Activated T-cell treated with anti-CD3 and anti-CD28 coated beads for 1 hour (primary cell): ENCODE measurements at regions not wholly inside any gene's neighbourhood (a gene's known extent, or its start where the extent isn't known, plus 50 kb on each side); places are given as distances from the start of the nearest gene placed in this dataset.

Experiments used
- DNase-seq: peaks from one replicate; pipeline ENCODE4 v3.0.0-alpha.2; 2020; ENCODE audit warnings: low read depth

DNA sequence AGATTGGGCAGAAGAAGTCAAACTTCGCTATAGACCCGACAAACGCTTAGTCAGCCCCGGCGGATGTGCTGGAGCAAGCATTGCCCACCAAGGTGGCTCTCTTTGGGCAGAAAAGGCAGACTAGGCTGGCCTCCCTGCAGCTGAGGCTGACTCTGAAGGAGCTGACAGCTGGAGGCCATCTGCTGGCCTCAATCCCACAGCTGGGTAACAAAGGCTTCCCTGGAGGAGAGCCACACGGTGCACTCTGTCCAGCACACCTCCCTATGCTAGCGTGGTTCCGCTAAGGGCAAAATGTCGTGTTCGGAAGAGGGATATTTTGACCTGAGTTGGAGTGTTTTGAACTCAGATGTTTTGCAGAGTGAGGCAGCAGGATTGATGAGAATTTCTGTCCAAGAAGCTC is 103.5 kb upstream of the PTCH1 start:
- no peak for DNase-seq

DNA sequence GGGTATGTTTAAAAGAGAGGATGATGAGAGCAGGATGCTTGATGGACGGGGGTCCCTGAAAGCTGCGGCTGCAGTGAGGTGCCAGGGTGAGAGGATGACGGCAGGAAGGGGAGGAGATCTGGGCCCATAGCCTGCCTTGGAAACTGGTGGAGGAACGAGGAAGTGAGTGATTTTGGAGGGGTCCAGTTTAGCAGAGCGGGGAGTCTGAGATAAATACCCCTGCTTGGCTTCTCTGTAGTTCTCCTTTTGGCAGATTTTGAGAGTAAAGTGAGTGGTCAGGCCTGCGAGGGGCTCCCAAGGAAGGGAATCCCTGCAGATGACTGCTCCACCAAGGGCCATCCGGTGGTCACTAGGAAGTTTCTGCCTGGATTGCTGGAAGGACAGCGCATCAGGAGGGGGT is 98.5 kb upstream of the PTCH1 start:
- no peak for DNase-seq

DNA sequence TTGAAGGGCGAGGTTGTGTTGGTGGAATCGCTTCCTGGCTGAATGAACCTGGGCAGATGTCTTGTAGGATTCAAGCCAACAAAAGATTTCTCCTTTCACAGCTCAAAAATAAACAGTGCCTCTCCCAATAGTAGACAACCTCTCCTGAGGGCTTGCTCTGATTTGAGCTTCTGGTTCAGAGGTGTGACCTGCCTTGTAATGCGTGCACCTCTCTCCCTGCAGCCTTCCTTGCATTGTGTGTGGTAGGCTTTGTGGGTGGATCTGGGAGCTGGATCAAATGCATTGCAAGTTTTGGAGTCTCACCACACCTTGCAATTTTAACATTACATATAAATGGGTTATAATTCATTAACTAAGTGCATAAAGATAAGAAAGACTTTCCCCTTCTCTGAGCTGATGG is 96.9 kb upstream of the PTCH1 start:
- DNase-seq, result no peak

DNA sequence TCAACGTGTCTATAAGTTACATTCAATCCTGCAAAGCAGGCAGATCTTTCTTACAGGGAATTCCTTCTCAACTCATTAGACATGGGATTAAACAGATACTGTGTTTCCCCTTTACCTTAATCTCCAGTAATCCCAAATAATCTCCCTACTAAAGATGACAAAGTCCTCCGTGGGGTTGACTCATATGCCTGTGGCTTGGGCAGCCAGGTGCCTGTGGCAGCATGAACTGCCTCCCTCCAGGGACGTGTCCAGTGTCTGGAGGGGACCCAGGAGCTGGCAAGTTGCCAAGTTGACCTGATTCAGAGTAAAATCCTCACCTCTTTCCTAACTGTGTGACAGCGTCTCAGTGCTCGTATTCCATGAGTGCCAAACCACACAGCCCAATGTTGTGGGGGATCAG is 94.6 kb upstream of the PTCH1 start:
- DNase-seq, result no peak

DNA sequence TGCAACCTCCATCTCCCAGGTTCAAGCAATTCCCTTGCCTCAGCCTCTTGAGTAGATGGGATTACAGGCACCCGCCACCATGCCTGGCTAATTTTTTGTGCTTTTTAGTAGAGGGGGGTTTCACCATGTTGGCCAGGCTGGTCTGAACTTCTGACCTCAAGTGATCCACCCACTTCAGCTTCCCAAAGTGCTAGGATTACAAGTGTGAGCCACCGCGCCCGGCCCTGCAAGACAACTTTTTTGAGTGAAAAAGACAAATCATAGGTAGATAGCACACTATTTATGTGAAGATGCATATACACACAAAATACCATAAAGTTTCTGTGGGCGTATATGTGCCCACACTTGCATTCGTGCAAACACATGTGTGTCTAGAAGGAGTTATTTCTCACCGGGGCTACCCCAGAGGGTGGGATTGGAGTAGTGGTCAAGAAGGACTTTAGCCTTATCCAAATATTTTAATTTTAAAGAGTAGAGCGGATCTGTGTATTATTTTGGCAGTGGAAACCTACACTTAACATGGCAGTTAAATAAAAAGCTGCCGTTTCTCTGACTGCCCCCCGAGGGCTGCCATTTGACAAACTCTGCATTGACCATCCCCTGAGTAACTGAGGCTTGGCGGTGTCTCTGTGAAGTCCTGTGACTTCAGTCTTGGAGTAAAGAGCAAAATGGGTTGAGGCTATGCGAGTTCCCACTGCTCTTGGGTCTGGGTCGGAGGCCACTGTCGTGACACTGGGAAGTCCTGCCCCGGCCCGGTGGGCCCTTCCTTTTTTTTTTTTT is 93.4 kb upstream of the PTCH1 start:
- no peak for DNase-seq

DNA sequence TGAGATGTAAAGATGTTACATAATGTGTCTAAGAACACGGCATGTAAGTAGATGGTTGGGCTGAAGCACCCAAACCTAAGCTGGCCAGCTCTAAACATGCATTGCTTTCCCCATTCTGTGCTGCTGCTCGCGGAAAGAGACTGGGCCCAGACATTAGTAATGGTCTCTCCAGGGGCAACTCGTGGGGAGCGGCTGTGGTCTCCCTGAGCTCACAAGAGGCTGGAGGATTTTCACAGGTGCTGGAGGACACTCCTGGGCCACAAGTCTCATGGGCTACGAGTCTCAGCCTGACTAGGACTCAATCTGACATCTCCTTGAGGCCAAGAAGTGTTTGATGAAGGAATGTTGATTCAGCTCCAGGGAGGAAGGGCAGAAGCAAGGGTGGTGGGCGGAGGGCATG is 92.7 kb upstream of the PTCH1 start:
- DNase-seq, result no peak

DNA sequence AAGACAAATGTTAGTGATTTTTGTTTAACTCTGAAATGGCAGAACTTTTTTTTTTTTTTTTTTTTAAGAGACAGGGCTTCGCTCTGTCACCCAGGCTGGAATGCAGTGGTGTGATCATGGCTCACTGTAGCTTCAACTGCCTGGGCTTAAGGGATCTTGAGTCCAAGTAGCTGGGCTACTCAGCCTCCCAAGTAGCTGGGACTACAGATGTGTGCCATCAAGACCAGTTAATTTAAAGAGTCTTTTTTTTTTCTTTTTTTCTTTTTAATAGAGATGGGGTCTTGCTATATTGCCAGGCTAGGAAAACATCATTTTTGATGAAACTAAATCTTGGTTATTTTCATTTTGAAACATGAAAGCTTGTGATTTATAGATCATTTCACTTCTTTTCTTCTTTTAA is 91.6 kb upstream of the PTCH1 start:
- no peak for DNase-seq

DNA sequence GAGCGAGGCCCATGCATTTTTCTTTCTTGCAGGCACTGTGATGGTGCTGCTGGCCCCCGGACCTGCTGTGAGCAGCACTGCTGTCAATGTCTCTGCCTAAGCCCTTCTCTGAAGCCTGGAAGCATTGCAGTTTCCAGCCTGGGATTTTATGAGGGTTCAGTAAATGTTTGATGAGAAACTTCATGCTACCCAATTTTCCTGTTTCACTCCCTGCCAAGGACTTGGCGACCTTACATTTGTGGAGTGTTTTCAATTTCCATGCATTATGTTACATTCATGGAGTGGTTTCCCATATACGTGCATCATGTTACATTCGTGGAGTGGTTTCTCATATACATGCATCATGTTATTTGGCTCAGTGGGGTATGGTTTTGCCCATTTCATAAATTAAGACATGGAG is 90.7 kb upstream of the PTCH1 start:
- DNase-seq, result no peak

DNA sequence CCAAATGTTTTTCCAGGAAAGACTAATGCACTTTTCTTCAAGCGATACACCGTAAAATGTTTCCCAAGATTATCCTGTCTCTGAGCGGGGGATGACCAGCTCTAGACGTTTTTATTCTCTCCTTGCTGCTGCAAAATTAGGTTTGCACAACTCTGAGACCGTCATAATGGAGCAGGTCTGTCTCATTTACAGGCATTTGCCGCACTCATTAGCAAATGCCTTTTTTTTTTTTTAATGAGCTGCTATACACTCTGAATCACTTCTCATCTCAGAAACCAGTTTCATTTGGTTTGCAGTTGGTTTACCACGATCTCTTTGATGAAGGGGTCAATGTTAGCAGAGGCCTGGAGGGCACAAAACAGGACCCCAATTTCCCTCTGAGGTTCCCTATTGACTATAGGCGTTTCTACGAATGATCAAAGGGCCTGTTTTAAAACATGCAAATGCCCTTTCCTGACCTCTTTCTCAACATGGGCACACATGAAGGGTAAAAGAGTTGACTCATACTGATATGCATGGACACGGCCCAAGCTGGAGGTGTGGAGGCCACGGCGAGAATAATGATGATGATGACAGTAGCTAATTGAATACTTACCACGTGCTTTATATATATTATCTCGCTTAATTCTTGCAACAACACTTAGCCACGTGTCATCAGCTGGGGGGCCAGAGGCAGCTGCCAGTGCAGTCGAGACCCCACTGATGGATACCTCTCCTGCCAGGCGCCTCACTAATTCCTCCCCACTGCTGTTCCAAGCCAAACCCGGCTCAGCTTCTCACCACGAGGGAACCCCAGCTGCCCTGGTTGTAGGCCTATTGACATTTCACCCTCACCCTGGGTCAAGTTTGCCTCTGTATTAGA is 89.9 kb upstream of the PTCH1 start:
- DNase-seq, result no peak

DNA sequence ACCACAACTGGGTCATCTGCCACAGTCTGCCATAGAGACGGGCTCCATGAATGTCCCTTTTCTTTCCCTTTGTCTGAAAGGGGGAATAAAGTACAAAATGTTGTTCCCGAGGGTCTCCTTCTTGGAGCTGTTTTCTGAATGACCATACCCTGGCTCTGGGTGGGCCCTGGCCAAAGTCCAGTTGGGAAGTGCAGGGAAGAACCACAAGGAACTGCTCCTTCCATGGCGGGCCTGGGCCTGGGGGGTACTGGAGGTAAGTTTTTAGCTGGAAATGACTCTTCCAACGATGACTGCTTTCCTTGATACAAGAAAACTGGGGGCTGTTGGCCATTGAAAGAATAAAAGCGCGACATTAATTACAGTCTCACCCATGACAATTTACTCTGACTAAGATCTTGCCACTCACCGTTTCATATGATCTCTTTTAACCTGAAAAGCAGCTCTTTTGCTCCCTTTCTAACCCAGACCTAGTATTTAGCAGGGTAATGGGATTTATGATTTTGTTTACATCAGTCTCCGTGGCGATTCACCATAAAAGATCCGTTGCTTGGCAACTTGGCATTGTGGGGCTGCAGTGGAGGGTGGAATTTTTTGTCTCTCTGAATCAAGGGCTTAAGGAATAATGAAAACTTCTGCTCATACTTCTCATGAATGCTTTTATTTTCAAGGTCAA is 89.2 kb upstream of the PTCH1 start:
- no peak for DNase-seq

DNA sequence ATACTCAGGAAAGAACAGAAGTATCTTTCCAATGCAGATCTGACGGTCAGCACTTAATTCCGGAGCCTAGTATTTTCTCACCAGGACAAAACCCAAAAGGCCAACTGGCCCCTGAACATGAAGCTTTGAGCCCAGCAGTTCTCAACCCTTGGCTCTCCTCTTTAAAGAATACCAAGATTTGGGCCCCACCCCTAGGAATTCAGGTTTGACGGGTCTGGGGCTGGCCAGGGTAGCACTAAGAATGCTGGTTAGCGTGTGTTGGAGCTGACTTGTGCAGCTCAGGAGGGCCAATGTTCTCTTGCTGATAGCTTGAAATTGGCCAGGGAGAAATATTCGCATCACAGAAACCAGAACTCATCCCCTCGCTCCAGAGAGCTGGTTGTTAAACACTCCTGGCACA is 88.3 kb upstream of the PTCH1 start:
- no peak for DNase-seq

DNA sequence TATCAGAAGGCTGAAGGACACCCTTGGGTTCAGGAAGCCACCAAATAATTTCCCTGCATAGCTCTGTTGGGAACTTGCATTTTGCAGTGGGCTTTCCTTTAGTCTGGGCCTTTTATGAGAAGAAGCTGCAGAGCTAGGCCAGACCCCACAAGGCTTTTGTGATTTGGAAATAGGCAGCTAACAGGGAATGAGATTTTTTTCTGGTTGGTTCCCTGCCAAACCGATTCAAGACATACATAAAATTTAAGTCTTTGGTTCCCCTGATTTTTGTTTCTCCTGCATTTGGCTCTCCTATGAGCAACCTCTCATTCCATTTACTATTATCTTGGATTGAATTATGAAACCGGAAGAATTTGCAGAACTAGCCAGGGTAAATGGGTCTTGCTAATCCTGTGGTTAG is 81.5 kb upstream of the PTCH1 start:
- no peak for DNase-seq

DNA sequence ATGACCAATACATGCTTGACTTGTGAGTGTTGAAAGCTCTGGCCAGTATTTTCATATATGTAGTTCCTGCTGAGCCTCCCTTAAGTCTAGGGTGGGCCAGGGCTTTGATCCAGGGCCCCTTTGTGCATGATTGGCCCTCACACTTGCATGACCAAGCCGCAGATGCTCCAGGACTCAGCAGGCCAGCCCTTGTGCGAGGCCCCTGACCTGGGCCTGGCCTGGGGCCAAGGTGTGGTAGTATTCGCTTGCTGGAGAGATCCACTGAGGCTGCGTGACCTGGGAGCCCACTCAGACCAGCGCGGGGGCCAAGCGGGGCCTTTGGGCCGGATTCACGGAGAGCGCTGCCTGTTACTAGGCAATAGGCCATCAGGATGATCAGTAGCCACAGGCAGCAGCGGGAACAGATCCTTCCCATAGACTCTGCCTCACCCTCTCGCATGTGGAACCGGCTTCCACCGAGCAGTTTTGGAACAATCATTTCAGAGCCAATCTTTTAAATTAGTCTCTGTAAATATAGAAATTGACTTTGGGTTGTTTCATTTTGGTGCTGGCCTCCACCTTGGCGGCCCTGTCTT is 79.0 kb upstream of the PTCH1 start:
- DNase-seq, result no peak

DNA sequence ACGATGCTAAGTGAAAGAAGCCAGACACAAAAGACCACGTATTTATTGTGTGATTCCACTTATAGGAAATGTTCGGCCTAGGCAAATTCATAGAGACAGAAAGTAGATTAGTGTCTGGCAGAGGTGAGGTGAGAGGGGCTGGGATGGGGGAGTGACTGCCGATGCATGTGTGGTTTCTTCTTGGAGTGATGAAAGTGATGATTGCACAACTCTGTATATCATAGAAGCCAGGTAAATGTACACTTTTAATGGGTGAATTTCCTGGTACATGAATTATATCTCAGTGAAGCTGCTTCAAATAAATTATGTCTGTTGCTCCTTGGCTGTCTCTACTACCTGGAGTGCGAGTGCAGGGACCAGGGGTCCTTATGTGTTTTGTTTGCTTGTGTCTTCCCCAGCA is 76.2 kb upstream of the PTCH1 start:
- DNase-seq, result no peak

DNA sequence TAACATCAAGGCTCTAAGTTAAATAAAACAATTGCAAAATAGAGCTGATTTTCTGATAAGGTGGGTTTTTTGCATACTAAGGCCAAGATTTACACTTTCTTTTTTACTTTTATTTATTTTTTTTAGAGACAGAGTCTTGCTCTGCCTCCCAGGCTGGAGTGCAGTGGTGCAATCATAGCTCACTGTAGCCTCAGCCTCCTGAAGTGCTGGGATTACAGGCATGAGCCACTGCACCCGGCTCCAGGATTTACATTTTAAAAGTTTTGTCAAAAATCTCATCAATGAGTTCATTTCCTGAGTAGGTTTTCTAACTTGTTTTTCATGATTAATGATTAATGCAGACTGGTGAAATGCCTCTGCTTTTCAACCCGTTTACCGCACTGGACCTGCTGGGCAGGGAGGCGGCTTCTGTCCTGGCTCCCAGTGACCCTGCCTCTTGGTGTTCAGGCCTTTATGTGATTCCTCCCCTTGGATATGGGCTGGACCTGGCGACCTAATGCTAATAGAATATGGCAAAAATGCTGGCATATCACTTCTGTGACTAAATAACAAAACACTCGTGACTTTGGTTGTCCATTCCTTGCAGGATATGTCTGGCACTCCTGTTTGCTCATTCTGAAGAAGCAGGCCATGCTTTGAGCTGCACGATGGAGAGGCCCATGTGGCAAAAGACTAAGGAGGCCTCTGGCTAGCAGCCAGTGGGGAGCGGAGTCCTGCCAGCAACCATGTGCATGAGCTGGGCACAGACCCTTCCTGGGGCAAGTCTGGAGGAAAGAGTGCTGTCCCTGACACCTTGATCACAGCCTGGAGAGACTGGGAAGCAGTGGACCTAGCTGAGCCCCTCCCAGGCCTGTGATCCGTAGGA is 72.2 kb upstream of the PTCH1 start:
- DNase-seq, result no peak

DNA sequence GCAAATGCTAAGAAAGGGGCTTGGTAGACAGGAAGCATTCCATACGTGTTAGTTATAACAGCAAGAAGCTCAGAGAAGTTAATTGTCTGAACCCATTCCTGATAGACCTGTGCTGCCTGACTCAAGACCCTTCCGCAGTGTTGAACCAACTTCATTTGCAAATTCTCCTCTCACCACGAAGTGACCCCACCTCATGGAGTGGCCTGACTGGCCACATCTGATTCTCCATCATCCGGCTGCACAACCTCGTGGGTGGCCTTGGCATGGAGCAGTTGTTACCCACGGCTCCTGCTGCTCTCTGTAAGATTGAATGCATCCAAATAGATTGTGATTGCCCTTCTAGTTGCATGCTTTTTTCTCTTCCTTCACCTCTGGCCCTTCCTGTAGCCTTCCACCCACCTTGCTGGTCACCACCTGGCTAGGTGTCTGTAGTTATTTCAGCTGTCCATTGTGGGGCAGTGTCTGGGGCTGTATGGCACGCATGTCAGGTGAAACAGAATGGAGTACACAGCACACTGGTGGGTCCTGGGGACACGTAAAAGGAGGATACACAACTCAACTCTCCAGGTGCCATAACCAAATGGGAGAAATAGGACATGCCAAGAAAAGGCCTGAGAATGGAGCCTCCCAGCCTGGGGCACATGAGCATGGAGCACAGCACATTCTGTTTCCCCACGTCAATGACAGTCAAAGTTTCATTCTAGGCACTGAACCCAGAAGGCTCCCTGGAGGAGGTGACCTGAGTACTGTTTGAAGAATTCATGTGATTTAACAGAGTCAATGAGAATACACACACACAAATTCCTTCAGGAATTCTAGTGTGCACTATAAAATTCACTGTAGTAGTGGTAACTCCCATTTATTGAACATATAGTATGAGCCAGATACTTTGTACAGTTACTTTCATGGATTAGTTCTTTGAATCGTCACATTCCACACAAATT is 70.5 kb upstream of the PTCH1 start:
- DNase-seq, result no peak

DNA sequence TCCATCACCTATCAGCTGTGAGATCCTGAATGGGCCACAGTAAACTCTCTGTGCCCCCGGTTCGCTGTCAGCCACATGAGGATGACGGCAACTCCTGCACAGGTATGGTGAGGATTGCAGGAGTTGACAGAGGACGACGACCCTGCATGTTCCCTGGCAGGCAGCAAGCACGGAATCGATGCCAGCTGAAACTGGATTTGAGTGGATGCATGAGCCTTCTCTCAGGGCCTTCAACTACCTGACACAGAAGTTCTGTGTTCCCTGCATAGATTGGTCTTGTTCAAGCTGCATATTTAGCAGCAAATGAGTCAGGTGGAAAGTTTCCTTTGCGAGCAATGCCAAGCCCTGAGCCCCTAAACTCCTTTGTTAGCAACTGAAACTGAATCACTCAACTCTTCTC is 69.6 kb upstream of the PTCH1 start:
- no peak for DNase-seq

DNA sequence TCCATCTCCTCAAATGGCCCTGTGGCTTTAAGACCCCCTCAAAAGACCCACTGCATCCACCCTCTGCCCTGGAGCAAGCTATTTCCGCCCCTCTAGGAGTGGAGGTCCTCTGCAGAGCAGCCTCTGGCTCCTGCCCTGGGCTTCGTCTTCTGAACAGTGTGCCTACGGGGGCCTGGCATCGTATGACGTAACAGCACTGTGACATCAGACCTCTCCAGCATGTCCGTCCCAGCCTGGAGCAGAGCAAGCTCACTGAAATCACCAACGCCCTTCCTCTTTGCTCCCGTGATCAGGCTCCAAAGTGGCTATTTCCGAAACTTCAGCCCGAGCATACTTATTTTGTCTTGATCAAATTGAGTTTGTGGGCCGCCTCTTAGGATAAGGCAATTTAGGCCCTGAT is 69.1 kb upstream of the PTCH1 start:
- DNase-seq, result no peak

DNA sequence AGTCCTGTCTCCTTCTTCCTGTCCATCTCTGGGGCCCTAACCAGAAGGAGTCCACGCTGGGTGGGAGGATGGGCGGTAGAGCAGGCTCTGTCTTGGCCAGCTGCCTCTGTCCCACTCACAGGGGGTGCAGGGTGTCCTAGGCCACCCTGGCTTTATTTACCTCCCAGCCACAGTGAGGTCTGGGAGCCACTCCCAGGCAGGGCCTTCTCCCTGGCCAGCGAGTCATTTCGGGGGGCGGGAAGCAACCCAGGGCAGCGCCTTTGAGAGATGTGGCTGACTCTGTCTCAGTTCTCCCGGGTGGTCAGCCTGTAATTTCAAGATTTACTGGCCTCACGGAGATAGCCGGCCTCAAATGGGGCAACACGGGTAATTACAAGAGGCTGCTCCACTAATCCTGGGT is 67.4 kb upstream of the PTCH1 start:
- no peak for DNase-seq

DNA sequence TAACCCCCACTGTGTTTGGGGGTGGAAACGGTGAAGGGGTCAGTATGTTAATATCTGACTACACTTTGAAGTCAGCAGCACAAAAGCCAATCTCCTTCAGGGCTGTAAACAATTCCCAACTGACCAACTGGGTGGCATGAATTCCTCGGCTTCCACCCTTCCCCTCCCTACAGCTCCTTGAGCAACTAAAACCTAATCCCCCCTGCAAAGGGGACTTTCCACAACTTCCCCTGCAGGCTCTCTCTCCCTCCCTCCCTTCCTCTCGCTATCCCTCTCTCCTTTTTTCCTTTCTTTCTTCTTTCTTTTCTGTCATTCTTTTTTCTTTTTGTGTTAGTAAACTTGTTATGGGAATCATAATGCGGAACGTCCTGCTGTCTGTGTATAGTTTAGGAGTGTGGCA is 65.1 kb upstream of the PTCH1 start:
- no peak for DNase-seq
